ENCODE measurements at regions not wholly inside any gene's neighbourhood (a gene's known extent, or its start where the extent isn't known, plus 50 kb on each side); places are given as distances from the start of the nearest gene placed in this dataset.

DNA sequence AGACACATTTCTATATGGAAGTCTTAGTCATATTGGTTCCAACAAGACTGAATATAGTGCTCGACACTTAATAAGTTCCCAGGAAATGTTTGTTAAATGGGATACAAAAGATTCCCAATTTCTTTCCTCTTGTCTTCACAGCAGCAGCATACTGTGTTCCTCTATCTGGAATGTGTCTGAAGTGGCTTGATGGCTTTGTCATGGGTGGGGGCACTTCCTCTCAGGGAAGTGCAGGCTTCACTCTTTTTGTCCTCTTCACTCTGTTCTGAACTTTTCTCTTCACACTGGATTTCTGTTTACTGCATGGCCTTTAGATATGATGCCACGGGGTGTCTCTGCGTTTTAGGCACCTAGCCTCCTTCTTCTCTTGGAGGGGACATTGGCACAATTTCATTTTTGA is 127.7 kb upstream of the C9orf72 start:
- TF ChIP-seq CTCF (IDR thresholded peaks at IDR 0.05 in 2 of 3, conservative IDR thresholded peaks at IDR 0.05 in 1 of 3; ENCODE audit: insufficient read depth in 2 of 3, low read depth in 1 of 3, low read length in 3 of 3) (no peak), ZKSCAN8 (CRISPR knock-in tag; IDR thresholded peaks at IDR 0.05) (no peak), JUND (IDR thresholded peaks at IDR 0.05; ENCODE audit: borderline replicate concordance, low read depth, low read length) (no peak), JUND (tag; IDR thresholded peaks at IDR 0.05; ENCODE audit: borderline replicate concordance, low read depth, low read length) (no peak), IRF9 (tag; IDR thresholded peaks at IDR 0.05) (no peak), SRF (CRISPR knock-in tag; IDR thresholded peaks at IDR 0.05) (no peak), BHLHE40 (IDR thresholded peaks at IDR 0.05; ENCODE audit: low read length) (no peak)

Data from K562 (cell line).